ENCODE measurements at regions not wholly inside any gene's neighbourhood (a gene's known extent, or its start where the extent isn't known, plus 50 kb on each side); places are given as distances from the start of the nearest gene placed in this dataset.
"Not testable (repeated sequence)": the region's sequence is repeated elsewhere in the genome, so short reads cannot be mapped to it uniquely, and the experiment has no call there.

- DNase-seq: not testable (repeated sequence)
These were observed 81.6 kb downstream of the P2RY10 start for GRCh38 chrX:79026742-79027141.

- DNase-seq: no peak
These were observed 90.2 kb downstream of the P2RY10 start for GRCh38 chrX:79035421-79035820.

GRCh38 chrX:79036157-79036880 lies 91.1 kb downstream of the P2RY10 start:
- DNase-seq: no peak

- no peak for DNase-seq
These were observed 78.8 kb upstream of the GPR174 start for GRCh38 chrX:79065696-79066095.

GRCh38 chrX:79078114-79078513 lies 66.4 kb upstream of the GPR174 start:
- no peak for DNase-seq

GRCh38 chrX:79079477-79079876 lies 65.0 kb upstream of the GPR174 start:
- DNase-seq: no peak

GRCh38 chrX:79080141-79080540 lies 64.3 kb upstream of the GPR174 start:
- DNase-seq: no peak

GRCh38 chrX:79081895-79082512 lies 62.5 kb upstream of the GPR174 start:
- DNase-seq: peak; percentile 6

- DNase-seq: no peak
These were observed 61.6 kb upstream of the GPR174 start for GRCh38 chrX:79082899-79083298.

GRCh38 chrX:79084923-79085322 lies 59.6 kb upstream of the GPR174 start:
- DNase-seq: no peak

GRCh38 chrX:79089896-79090584 lies 54.4 kb upstream of the GPR174 start:
- DNase-seq: no peak

GRCh38 chrX:79094075-79094832 lies 50.2 kb upstream of the GPR174 start:
- no peak for DNase-seq
